ENCODE measurements at regions not wholly inside any gene's neighbourhood (a gene's known extent, or its start where the extent isn't known, plus 50 kb on each side); places are given as distances from the start of the nearest gene placed in this dataset.

DNA sequence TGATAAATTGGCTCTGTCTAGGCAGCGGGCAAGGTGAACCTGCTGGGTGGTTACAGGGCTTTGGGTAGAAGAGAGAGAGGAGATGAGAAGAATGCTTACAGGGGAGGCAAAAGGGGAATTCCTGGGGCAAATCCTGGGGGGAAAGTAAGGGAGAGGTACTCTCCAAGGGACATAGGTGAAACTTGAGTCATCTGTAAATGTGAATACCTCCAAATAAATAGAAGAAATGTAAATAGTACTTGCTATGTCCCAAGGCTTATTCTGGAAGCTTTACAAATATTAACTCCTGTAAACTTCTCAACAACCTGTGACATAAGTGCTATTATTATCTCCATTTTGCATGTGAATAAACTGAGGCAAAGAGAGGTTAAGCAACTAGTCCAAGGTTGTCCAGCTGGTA lies 57.7 kb upstream of the CDK13 start:
- no peak for DNase-seq

- no peak for DNase-seq
These were observed 55.2 kb upstream of the CDK13 start for GRCh38 chr7:39894904-39895303.

DNA sequence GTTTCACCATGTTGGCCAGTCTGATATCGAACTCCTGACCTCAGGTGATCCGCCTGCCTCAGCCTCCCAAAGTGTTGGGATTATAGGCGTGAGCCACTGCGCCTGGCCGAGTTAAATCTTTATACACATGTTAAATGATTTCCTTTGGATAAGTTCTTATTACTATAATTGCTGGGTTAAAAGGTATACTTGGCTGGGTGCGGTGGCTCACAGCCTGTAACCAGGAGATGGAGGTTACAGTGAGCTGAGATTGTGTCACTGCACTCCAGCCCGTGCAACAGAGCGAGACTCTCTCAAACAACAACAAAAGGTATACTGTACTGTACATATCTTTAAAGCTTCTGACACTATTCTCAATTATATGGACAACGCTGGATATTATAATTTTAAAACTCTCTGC lies 53.2 kb upstream of the CDK13 start:
- DNase-seq = no peak

- DNase-seq = no peak
These were observed 51.2 kb upstream of the CDK13 start for GRCh38 chr7:39898867-39899266.

All from NCI-H2029 treated with DMSO at 0.1 percent for 48 hours (cell line).